Breast epithelium (tissue), 3 donors: ENCODE measurements at regions not wholly inside any gene's neighbourhood (a gene's known extent, or its start where the extent isn't known, plus 50 kb on each side); places are given as distances from the start of the nearest gene placed in this dataset.

ENCODE experiments used
- CTCF ChIP-seq, 3 donors: fragments of 450-650 bp; IDR thresholded peaks; one replicate each; pipeline ENCODE4 v1.5.1; 2016 to 2017; ENCODE audit warnings: antibody characterized with exemption in 3 of 3, mild to moderate bottlenecking in 3 of 3, moderate library complexity in 3 of 3
- POLR2A ChIP-seq: fragments of 450-650 bp; IDR thresholded peaks from one replicate; pipeline ENCODE4 v1.6.1; 2016; ENCODE audit warnings: antibody characterized with exemption, mild to moderate bottlenecking, moderate library complexity
- POLR2AphosphoS5 ChIP-seq, 3 donors: sonication (generic); formaldehyde crosslinking; IDR thresholded peaks; one replicate each; pipeline ENCODE4 v1.6.1; 2017; ENCODE audit warnings: antibody characterized with exemption in 3 of 3

GRCh38 chr1:4063516-4063915 is 163.4 kb upstream of the C1orf174 start:
- no peak for TF ChIP-seq POLR2AphosphoS5 (IDR thresholded peaks at IDR 0.05)
- no peak for TF ChIP-seq CTCF (IDR thresholded peaks at IDR 0.05)
- TF ChIP-seq POLR2A, result no peak
